ENCODE measurements at regions not wholly inside any gene's neighbourhood (a gene's known extent, or its start where the extent isn't known, plus 50 kb on each side); places are given as distances from the start of the nearest gene placed in this dataset.
A peak's percentile ranks its signal among the peaks of the same experiment; 100 is the strongest.

DNA sequence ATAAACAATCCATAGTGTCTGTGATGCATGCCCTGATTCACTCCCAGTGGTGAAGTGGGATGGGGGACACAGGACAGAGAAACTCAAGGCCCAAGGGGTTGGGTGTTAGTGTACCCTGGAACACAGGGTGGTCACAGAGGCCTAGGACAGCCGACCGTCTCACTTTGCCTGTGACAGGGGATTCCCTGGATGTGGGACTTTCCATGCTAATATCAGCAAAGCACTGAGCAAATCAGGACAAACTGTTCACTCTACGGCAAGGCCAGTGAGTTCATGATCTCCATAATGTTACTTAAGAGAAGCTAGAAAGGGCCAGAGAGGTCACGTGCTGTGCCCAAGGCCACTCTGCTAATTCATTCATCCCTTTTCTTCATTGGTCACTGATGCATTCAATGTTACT, 158.7 kb upstream of the RBPJ start:
- Histone ChIP-seq H3K9me3 (no peaks in the 10 kb centered on the region), H3K36me3 (no peaks in the 10 kb centered on the region), H3K27ac (no peak overlapping the region), H3K27me3 (no peaks in the 10 kb centered on the region), H3K4me1 (no peaks in the 10 kb centered on the region), H3K4me3 (no peak overlapping the region)
- TF ChIP-seq CTCF (IDR thresholded peaks at IDR 0.05) = no peak
- peak; percentile 51 for DNase-seq (ENCODE audit: low spot score)

- TF ChIP-seq CTCF (IDR thresholded peaks at IDR 0.05) = no peak
- Histone ChIP-seq H3K4me1 (no peaks in the 10 kb centered on the region), H3K27ac (peak overlapping the region in 1 of 2 donors; percentile 29), H3K36me3 (no peaks in the 10 kb centered on the region), H3K27me3 (no peaks in the 10 kb centered on the region), H3K9me3 (no peaks in the 10 kb centered on the region), H3K4me3 (peak overlapping the region in 1 of 2 donors; percentile 17)
- DNase-seq (ENCODE audit: low spot score) = peak; percentile 34
These were observed 157.1 kb upstream of the RBPJ start for GRCh38 chr4:26163425-26164362.

GRCh38 chr4:26171501-26171900, 149.3 kb upstream of the RBPJ start:
- DNase-seq (ENCODE audit: low spot score) = no peak
- Histone ChIP-seq H3K27ac (no peak overlapping the region), H3K36me3 (no peaks in the 10 kb centered on the region), H3K4me3 (no peak overlapping the region), H3K9me3 (no peaks in the 10 kb centered on the region), H3K27me3 (no peaks in the 10 kb centered on the region), H3K4me1 (peaks cover 0 to 10% of the 10 kb centered on the region in 2 donors)
- TF ChIP-seq CTCF (IDR thresholded peaks at IDR 0.05) = no peak

GRCh38 chr4:26171941-26172340, 148.9 kb upstream of the RBPJ start:
- no peak for TF ChIP-seq CTCF (IDR thresholded peaks at IDR 0.05)

GRCh38 chr4:26173619-26174018, 147.2 kb upstream of the RBPJ start:
- H3K9me3 ChIP-seq = no peaks in the 10 kb centered on the region
- no peak overlapping the region for H3K27ac ChIP-seq
- no peaks in the 10 kb centered on the region for H3K36me3 ChIP-seq
- H3K4me3 ChIP-seq = no peak overlapping the region
- TF ChIP-seq CTCF (IDR thresholded peaks at IDR 0.05) = no peak
- H3K4me1 ChIP-seq = peaks cover 0 to 10% of the 10 kb centered on the region in 2 donors
- DNase-seq (ENCODE audit: low spot score) = no peak
- no peaks in the 10 kb centered on the region for H3K27me3 ChIP-seq

More at GRCh38 chr4:26171941-26172340, 148.9 kb upstream of the RBPJ start:
- Histone ChIP-seq H3K4me1 (peaks cover 0 to 10% of the 10 kb centered on the region in 2 donors), H3K4me3 (no peak overlapping the region), H3K9me3 (no peaks in the 10 kb centered on the region), H3K27ac (no peak overlapping the region), H3K27me3 (no peaks in the 10 kb centered on the region), H3K36me3 (no peaks in the 10 kb centered on the region)
- DNase-seq (ENCODE audit: low spot score) = no peak
